PC-9 (cell line): ENCODE measurements at regions not wholly inside any gene's neighbourhood (a gene's known extent, or its start where the extent isn't known, plus 50 kb on each side); places are given as distances from the start of the nearest gene placed in this dataset.

Experiments used
- BruUV-seq: library from RNA; stranded (reverse); fragments of 400-500 nt; replicated peaks from 2 replicates; lab custom pipeline; 2021; lab: Mats Ljungman, UMichigan
- CTCF ChIA-PET: fragments of 300-600 bp; sonication (Branson Sonifier 250); formaldehyde crosslinking; loops from one replicate; lab custom pipeline; 2022; ENCODE audit warnings: antibody characterized with exemption; lab: Charles Lee
- POLR2A ChIA-PET: fragments of 300-600 bp; sonication (Branson Sonifier 250); formaldehyde crosslinking; loops from one replicate; lab custom pipeline; 2022; ENCODE audit warnings: antibody characterized with exemption; ENCODE audit not compliant: unreplicated experiment; lab: Charles Lee
- DNase-seq, 2 experiments: peaks; one replicate each; pipeline versions ENCODE4 v3.0.0 to v3.0.0-alpha.2; 2015 to 2022; ENCODE audit warnings: mixed read lengths in 1 of 2
- H2AFZ ChIP-seq: fragments of 200-600 bp; sonication (generic); 2 replicates; pipeline ENCODE4 v1.8.1; 2017; ENCODE audit warnings: antibody characterized with exemption
- H3F3A ChIP-seq: fragments of 200-600 bp; sonication (generic); 2 replicates; pipeline ENCODE4 v1.8.1; 2017; ENCODE audit warnings: antibody characterized with exemption, mild to moderate bottlenecking, low read depth; ENCODE audit not compliant: insufficient read depth
- H3K27ac ChIP-seq: fragments of 200-600 bp; sonication (generic); 2 replicates; pipeline ENCODE4 v1.6.1; 2016; ENCODE audit warnings: mixed run types
- H3K27me3 ChIP-seq: fragments of 200-600 bp; sonication (generic); 2 replicates; pipeline ENCODE4 v1.6.1; 2016; ENCODE audit warnings: low read depth, mixed run types; ENCODE audit not compliant: insufficient read depth
- H3K36me3 ChIP-seq: fragments of 200-600 bp; sonication (generic); 2 replicates; pipeline ENCODE4 v1.6.1; 2016; ENCODE audit warnings: low read depth, mixed run types
- H3K4me1 ChIP-seq: fragments of 200-600 bp; sonication (generic); replicated peaks from 2 replicates; pipeline ENCODE4 v1.6.1; 2016; ENCODE audit warnings: mixed run types; ENCODE audit not compliant: insufficient read depth
- H3K4me2 ChIP-seq: fragments of 200-600 bp; sonication (generic); 2 replicates; pipeline ENCODE4 v1.6.1; 2017; ENCODE audit warnings: mixed run types
- H3K4me3 ChIP-seq: fragments of 200-600 bp; sonication (generic); 2 replicates; pipeline ENCODE4 v1.6.1; 2016; ENCODE audit warnings: mixed run types
- H3K79me2 ChIP-seq: fragments of 200-600 bp; sonication (generic); 2 replicates; pipeline ENCODE4 v1.6.1; 2017; ENCODE audit warnings: low read depth, mixed run types
- H3K9me2 ChIP-seq: fragments of 200-600 bp; sonication (generic); 2 replicates; pipeline ENCODE4 v1.8.1; 2017; ENCODE audit warnings: mild to moderate bottlenecking; ENCODE audit not compliant: insufficient read depth
- H3K9me3 ChIP-seq: fragments of 200-600 bp; sonication (generic); 2 replicates; pipeline ENCODE4 v1.8.1; 2016; ENCODE audit warnings: low read depth; ENCODE audit not compliant: insufficient read depth
- H4K20me1 ChIP-seq: fragments of 200-600 bp; sonication (generic); 2 replicates; pipeline ENCODE4 v1.8.1; 2017; ENCODE audit not compliant: insufficient read depth
- EZH2 ChIP-seq: fragments of 200-600 bp; sonication (generic); IDR thresholded peaks from 2 replicates; pipeline ENCODE4 v1.8.0; 2017; ENCODE audit warnings: antibody characterized with exemption, low read depth
- intact Hi-C: fragments of 100-400 bp; cut with micrococcal nuclease; formaldehyde crosslinking; loops from one replicate; pipeline ENCODE4 v1.10.0; 2022; ENCODE audit not compliant: unreplicated experiment
- TF ChIP-seq, protein P1 (sequence below): fragments of 200-600 bp; sonication (generic); conservative IDR thresholded peaks from 2 replicates; pipeline ENCODE4 v1.6.1; 2017; ENCODE audit warnings: mixed run types, antibody characterized with exemption, mild to moderate bottlenecking, moderate library complexity

- no peaks in the 10 kb centered on the region for H4K20me1 ChIP-seq
- H3K9me2 ChIP-seq = no peaks in the 10 kb centered on the region
- no peaks in the 10 kb centered on the region for H3F3A ChIP-seq
- no peaks in the 10 kb centered on the region for H3K79me2 ChIP-seq
- no peak overlapping the region for H3K4me3 ChIP-seq
- no peak overlapping the region for H3K4me2 ChIP-seq
- intact Hi-C loops = no loop called here
- H3K27ac ChIP-seq = no peak overlapping the region
- DNase-seq = no peak
- TF ChIP-seq EZH2 = no peak
- TF ChIP-seq, protein P1, sequence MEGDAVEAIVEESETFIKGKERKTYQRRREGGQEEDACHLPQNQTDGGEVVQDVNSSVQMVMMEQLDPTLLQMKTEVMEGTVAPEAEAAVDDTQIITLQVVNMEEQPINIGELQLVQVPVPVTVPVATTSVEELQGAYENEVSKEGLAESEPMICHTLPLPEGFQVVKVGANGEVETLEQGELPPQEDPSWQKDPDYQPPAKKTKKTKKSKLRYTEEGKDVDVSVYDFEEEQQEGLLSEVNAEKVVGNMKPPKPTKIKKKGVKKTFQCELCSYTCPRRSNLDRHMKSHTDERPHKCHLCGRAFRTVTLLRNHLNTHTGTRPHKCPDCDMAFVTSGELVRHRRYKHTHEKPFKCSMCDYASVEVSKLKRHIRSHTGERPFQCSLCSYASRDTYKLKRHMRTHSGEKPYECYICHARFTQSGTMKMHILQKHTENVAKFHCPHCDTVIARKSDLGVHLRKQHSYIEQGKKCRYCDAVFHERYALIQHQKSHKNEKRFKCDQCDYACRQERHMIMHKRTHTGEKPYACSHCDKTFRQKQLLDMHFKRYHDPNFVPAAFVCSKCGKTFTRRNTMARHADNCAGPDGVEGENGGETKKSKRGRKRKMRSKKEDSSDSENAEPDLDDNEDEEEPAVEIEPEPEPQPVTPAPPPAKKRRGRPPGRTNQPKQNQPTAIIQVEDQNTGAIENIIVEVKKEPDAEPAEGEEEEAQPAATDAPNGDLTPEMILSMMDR = no peak
- no peak overlapping the region for H2AFZ ChIP-seq
- H3K9me3 ChIP-seq = no peaks in the 10 kb centered on the region
- no peaks in the 10 kb centered on the region for H3K36me3 ChIP-seq
- H3K27me3 ChIP-seq = no peaks in the 10 kb centered on the region
- ChIA-PET POLR2A (no interaction called here), CTCF (no interaction called here)
- no peaks in the 10 kb centered on the region for H3K4me1 ChIP-seq
- no TSS peak for BruUV-seq
Observed at GRCh38 chr3:36257158-36257852, 123.0 kb upstream of the STAC start.

DNA sequence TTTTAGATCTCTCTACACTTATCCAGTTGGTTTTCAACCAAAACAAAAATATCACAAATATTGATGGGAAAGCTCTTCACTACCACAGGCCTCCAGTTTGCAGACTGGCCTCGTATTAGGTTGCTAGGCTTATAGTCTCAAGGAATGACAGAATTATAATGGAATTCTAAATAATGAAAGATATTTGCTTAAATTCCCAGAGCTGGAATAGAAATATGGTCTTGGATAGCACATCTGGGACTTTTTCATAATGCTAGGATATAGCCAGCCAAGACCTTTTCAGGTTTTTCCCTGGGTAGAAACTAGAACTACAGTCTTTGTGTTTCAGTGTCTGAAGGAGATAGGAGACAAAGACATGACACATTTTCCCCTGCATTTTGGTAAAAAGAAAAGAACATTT lies 121.9 kb upstream of the STAC start:
- ChIA-PET CTCF (no interaction called here), POLR2A (no interaction called here)
- Histone ChIP-seq H3K9me3 (no peaks in the 10 kb centered on the region; the same call in 1 of the 2 replicates), H3K9me2 (no peaks in the 10 kb centered on the region), H3K4me3 (no peak overlapping the region), H3K4me2 (no peak overlapping the region), H3F3A (no peaks in the 10 kb centered on the region), H4K20me1 (no peaks in the 10 kb centered on the region), H3K4me1 (no peaks in the 10 kb centered on the region), H2AFZ (no peak overlapping the region), H3K79me2 (no peaks in the 10 kb centered on the region), H3K36me3 (no peaks in the 10 kb centered on the region), H3K27ac (no peak overlapping the region), H3K27me3 (no peaks in the 10 kb centered on the region)
- DNase-seq = no peak
- TF ChIP-seq, protein P1 = no peak
- TF ChIP-seq EZH2 = no peak
- BruUV-seq = no TSS peak
- intact Hi-C loops = no loop called here

DNA sequence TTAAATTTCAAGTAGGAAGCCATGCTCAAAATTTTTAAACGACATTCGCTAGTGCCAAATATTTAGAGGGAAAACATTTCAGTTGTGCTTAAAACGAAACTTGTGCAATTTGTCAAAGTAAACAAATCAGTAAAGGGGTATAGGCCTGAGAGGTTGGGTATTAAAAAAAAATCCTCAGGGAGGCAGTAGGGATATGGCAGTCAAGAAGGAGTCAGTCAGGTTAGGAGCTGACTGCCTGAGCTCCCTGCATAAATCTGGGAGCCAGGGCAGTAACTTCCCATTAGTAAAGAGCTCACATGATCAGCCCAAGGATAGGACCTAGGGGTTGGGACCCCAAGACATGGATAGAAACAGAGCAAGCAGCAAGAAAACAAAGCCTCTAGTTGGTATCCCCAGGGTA lies 120.7 kb upstream of the STAC start:
- POLR2A ChIA-PET = no interaction called here
- H3K9me3 ChIP-seq = no peaks in the 10 kb centered on the region; the same call in 1 of the 2 replicates
- no TSS peak for BruUV-seq

More for the DNA sequence above, 120.7 kb upstream of the STAC start:
- no peak for DNase-seq
- Histone ChIP-seq H3K79me2 (no peaks in the 10 kb centered on the region), H3K36me3 (no peaks in the 10 kb centered on the region), H3K4me2 (no peak overlapping the region), H3K27me3 (no peaks in the 10 kb centered on the region), H4K20me1 (no peaks in the 10 kb centered on the region), H3K4me1 (no peaks in the 10 kb centered on the region), H2AFZ (no peak overlapping the region), H3F3A (no peaks in the 10 kb centered on the region), H3K9me2 (no peaks in the 10 kb centered on the region), H3K27ac (no peak overlapping the region), H3K4me3 (no peak overlapping the region)
- no peak for TF ChIP-seq EZH2
- TF ChIP-seq, protein P1 = no peak
- CTCF ChIA-PET = no interaction called here
- intact Hi-C loops = no loop called here
